PC-3 (cell line): ENCODE measurements at regions not wholly inside any gene's neighbourhood (a gene's known extent, or its start where the extent isn't known, plus 50 kb on each side); places are given as distances from the start of the nearest gene placed in this dataset.

Experiments used
- EZH2 ChIP-seq: fragments of 300-600 bp; sonication (generic); IDR thresholded peaks from one replicate; pipeline ENCODE4 v1.6.1; 2017; ENCODE audit warnings: antibody characterized with exemption, mild to moderate bottlenecking, low read length; ENCODE audit not compliant: unreplicated experiment
- EZH2phosphoT487 ChIP-seq: fragments of 300-600 bp; sonication (generic); IDR thresholded peaks from 2 replicates; pipeline ENCODE4 v1.6.1; 2018; ENCODE audit warnings: mild to moderate bottlenecking, antibody characterized with exemption, low read length, borderline replicate concordance
- TF ChIP-seq, protein P1 (sequence below): fragments of 300-600 bp; sonication (generic); conservative IDR thresholded peaks from 2 replicates; pipeline ENCODE4 v1.5.1; 2017; ENCODE audit warnings: antibody characterized with exemption, low read depth, mild to moderate bottlenecking, low read length

DNA sequence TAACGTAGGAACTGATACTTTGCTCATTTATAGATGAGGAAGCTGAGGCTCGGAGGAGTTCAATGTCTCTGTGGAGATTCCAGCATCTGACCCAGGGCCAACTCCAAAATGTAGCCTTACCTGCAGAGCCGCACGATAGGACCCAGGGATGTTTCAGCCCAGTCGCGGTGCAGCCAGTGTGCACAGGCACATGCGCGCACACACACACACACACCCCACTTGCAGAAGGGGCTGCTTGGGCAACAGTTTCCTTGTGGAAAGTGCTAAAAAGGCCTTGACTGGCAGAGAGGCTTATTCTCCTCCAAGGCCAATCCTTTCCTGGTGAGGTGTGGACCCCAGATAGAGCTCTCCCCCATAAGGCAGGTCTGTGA is 101.7 kb downstream of the ZFP36L2 start:
- TF ChIP-seq, protein P1, sequence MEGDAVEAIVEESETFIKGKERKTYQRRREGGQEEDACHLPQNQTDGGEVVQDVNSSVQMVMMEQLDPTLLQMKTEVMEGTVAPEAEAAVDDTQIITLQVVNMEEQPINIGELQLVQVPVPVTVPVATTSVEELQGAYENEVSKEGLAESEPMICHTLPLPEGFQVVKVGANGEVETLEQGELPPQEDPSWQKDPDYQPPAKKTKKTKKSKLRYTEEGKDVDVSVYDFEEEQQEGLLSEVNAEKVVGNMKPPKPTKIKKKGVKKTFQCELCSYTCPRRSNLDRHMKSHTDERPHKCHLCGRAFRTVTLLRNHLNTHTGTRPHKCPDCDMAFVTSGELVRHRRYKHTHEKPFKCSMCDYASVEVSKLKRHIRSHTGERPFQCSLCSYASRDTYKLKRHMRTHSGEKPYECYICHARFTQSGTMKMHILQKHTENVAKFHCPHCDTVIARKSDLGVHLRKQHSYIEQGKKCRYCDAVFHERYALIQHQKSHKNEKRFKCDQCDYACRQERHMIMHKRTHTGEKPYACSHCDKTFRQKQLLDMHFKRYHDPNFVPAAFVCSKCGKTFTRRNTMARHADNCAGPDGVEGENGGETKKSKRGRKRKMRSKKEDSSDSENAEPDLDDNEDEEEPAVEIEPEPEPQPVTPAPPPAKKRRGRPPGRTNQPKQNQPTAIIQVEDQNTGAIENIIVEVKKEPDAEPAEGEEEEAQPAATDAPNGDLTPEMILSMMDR: no peak
- TF ChIP-seq EZH2: no peak
- TF ChIP-seq EZH2phosphoT487: no peak
